OCI-M2 (cell line): ENCODE measurements at regions not wholly inside any gene's neighbourhood (a gene's known extent, or its start where the extent isn't known, plus 50 kb on each side); places are given as distances from the start of the nearest gene placed in this dataset.
"Not testable (repeated sequence)": the region's sequence is repeated elsewhere in the genome, so short reads cannot be mapped to it uniquely, and the experiment has no call there.

Source experiments
- DNase-seq: peaks from one replicate; lab custom pipeline; 2025; ENCODE audit not compliant: unreplicated experiment; lab: John Stamatoyannopoulos, UW

DNA sequence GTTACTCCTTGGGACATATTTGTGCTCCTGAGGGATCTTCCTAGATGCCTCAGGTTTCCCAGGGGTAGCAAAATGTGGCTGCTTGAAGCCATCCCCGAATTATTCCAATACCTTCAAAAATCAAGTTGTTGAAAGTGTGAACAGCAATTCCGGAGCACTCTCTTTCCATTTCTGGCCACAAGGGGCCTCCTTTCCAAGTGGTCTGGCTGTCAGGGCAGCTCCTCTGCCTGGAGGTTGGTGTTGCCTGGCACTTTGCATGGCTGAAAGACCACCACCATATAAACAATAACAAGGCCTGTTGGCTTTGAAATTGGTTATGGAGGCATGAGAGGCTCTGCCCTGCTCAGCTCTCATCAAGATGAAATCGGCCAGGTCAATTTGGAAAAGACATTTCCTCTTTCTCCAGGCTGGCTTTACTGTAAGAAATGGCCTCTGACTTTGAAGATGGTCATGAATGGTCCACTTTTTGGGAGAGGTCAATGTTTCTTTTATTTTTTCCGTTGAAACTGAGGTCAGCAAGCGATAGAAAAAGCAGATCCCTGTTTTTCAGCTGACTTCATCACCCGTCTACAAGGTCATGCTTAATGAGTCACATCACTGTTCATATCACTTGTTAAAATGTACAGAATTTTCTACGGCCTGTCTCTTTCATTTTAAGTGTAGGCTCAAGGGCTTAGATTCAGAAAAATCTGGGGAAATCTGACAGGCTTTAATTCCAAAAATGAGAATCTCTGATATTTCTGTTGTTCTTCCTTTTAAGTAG lies 481.1 kb upstream of the ZNF608 start:
- DNase-seq = no peak

GRCh38 chr5:125228363-125229070 lies 482.1 kb upstream of the ZNF608 start:
- DNase-seq = no peak

- no peak for DNase-seq
Observed at GRCh38 chr5:125229556-125229955, 483.1 kb upstream of the ZNF608 start.

- DNase-seq = no peak
Observed at GRCh38 chr5:125232779-125233230, 486.4 kb upstream of the ZNF608 start.

- no peak for DNase-seq
Observed at GRCh38 chr5:125233944-125234343, 487.5 kb upstream of the ZNF608 start.

- DNase-seq = no peak
Observed at GRCh38 chr5:125236007-125236406, 489.6 kb upstream of the ZNF608 start.

DNA sequence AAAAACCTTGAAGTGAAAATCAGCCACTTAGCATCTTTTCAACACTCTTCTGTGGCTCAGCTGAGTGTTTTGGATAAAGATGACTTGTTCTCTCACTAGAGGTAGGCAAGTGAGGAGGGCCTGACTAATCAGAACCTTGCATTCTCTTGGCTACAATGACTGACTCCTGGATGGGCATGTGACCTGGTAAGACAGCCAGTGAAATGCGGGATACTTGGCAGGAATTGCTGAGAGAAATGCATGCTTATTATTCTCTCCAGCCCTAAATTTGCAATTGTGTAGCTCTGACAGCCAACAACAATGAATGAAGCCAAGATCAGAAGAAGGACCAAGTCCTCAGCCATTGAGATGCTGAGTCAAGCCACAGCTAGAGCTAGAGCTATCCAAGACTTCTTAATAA lies 490.5 kb upstream of the ZNF608 start:
- DNase-seq = no peak

- DNase-seq = no peak
Observed at GRCh38 chr5:125244531-125244930, 498.1 kb upstream of the ZNF608 start.

- no peak for DNase-seq
Observed at GRCh38 chr5:125245216-125245615, 498.8 kb upstream of the ZNF608 start.

DNA sequence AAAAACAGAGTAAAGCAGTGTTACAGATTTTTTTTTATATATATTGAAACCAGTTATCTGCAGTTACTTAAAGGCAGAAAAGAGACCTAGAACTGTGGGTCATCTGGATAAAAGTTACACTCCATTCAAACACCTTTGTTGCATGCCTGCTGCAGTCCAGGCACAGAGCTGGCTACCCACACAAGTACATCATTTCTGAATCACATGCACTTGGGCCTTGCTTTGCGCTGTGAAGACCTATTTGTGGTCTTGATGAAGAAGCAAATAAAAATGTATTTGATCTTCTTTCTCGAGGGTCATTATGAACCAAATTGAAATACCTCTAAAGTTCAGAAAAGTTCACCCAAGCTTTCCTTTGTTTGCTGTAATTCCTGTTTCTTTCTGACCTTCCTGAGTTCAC lies 503.0 kb upstream of the ZNF608 start:
- DNase-seq = no peak

DNA sequence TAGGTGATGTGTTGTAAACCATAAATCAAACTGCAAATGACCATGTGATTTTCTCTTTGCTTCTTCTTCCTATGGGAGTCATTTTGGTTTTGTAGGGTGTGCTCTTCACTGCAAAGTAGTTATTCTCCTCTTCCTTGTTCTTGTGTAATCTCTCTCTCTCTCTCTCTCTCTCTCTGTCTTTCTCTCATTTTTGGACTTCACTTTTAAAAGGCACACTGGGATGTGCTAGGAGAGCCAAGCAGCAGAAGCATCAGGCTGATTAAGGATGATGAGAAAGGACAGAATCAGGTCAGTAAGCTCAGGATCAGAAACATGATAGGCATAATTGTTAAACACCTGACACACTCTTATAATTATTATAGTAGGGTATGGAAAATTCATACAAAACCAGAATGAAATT lies 505.3 kb upstream of the ZNF608 start:
- no peak for DNase-seq

- DNase-seq = not testable (repeated sequence)
Observed at GRCh38 chr5:125253634-125254033, 507.2 kb upstream of the ZNF608 start.

- no peak for DNase-seq
Observed at GRCh38 chr5:125254267-125254666, 507.8 kb upstream of the ZNF608 start.

DNA sequence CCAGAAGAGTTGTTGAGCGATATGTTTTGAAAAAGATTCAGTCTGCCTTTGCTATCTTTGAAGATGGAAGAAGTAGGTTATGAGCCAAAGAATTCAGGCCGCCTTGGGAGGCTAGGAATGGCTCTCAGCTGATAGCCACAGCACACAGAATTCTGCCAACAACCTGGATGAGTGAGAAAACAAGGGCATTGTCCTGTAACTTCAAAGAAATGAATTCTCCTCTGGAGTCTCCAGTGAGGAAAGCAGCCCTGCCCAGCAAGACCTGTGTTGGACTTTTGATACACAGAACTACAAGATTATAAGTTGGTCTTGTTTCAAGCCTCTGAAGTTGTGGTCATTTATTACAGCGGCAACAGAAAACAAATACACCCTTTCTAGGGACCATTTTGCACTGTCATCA lies 509.9 kb upstream of the ZNF608 start:
- no peak for DNase-seq

- DNase-seq = no peak
Observed at GRCh38 chr5:125257057-125257972, 510.9 kb upstream of the ZNF608 start.

GRCh38 chr5:125257997-125258396 lies 511.6 kb upstream of the ZNF608 start:
- no peak for DNase-seq

GRCh38 chr5:125258615-125259014 lies 512.2 kb upstream of the ZNF608 start:
- no peak for DNase-seq

DNA sequence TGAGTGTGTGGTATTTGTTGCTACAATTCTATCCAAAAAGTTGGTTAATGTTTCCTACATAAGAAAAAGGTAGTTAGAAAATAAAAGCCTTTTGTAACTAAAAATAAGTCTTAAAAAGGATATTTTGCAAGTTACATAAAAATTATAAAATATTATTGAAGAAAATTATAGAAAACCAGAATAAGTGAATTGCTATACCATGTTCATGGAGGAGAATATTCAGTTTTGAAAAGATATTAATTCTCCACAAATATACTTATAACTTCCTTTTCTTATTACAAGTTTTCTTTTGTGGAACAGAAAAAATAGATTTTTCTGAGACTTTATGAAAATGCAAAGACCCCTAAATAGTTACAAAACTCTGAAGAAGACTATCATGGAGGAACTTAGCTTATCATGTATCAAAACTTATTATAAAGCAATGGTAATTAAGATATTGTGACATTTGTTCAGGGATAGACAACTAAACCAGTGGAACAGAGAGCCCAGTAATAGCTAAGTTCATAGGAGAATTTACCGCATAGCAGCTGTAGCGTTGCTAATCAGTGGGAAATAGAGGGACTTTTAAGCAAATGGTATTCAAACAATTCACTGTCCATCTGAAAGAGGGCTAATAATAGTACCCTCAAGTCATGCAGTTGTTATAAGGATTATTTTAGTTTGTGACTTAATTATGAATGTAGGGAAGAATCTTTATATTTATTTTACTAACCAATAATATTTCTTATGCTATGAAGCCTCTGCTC lies 515.2 kb upstream of the ZNF608 start:
- DNase-seq = no peak

DNA sequence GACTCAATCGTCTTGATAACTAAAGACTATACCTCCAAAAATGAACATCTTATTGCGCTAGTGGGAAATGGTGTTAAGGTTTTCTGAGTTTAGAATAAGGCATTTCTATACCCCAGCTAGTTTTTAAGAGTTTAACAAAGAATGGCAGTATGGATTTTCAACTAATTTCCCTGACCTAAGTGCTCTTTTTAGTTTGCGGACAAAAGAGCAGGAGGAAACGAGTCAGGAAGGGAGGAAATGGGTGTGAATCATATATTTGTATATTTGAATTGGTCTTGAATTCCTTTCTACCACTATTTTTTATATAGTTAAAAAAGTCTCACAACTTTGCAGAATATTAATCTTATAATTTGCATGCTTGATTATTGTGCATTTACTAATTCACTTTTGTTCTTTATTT lies 516.3 kb upstream of the ZNF608 start:
- DNase-seq = no peak

DNA sequence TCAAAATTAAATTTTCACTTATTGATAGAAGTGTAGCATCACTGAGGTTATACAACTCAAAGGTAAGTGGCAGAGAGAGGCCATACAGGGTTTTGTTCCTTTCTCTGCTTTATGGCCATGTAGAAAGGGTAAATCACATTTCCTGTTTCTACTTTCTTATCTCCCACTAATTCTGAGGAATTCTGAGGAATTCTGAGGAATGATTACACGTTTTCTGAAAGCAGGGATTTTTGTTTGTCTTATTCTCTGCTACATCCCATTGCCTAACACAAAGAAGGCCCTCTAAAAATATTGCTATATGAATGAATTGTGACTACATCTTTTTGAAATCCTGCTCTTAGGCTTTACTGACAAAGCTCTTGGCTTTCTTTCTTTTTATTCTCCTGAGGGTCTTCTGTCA lies 516.9 kb upstream of the ZNF608 start:
- DNase-seq = no peak

- no peak for DNase-seq
Observed at GRCh38 chr5:125266106-125266505, 519.7 kb upstream of the ZNF608 start.
